Inflammatory macrophage (primary cell): ENCODE measurements at regions not wholly inside any gene's neighbourhood (a gene's known extent, or its start where the extent isn't known, plus 50 kb on each side); places are given as distances from the start of the nearest gene placed in this dataset.
A peak's percentile ranks its signal among the peaks of the same experiment; 100 is the strongest.
"Not testable (repeated sequence)": the region's sequence is repeated elsewhere in the genome, so short reads cannot be mapped to it uniquely, and the experiment has no call there.

Experiments
- DNase-seq, 2 donors: peaks; one replicate each; pipeline ENCODE4 v3.0.0-alpha.2; 2020 to 2022

DNA sequence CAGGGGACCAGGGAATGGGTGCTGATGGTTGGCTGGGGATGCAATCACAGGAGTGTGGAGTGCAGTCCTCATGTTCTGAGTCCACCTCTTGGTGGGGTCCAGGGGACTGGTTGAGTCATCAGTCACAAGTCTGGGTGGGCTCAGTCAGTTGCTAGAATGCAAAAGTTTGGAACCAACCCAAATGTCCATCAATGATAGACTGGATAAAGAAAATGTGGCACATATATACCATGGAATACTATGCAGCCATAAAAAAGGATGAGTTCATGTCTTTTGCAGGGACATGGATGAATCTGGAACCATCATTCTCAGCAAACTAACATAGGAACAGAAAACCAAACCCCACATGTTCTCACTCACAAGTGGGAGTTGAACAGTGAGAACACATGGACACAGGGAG is 199.0 kb upstream of the PITRM1 start:
- not testable (repeated sequence) for DNase-seq

DNA sequence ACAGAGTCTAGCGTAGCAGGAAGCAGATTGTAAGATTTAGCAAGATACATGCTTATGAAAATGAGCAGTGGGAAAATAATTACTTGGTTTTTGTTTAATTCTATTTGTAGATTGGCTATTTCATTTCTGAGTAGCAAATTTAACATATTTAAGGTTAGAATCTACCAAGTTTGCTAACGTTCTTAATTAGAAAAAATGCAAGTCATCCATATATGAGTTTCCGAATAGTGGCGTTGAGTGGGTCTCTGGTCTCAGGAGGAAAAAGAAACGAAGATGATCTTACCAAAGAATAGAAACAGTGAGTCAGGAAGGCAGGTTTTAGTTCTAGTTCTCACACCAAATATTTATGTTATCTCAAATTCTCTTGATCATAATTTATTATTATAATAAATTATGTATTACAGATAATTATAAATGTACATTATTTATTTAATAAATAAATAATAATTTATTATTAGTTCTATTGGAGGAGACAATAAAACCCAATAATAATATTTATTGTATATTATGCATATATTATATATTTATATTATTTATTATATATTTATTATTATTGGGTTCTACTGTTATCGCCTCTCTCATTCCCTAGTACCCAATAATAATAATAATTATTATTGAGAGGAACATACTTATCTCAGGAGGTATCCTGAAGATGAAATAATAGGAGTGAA is 194.3 kb upstream of the PITRM1 start:
- no peak for DNase-seq

DNA sequence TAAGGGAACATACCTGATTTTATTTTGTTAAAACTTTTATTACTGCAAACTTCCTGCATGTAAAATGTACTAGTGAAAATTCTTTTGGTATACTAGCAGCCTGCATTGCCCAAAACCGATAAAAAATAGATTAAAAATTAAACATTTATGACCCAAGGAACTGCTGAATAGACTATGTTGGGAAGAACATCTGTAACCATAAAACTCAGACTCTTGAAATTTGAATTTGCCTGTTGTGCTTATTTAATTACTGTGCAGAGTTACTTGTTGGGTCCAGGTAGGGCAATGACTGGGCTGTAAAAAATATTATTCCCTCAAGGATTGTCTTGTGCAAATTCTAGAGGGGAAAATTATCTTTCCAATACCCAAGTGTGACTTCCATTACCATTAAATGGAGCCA is 193.5 kb upstream of the PITRM1 start:
- DNase-seq: no peak

DNA sequence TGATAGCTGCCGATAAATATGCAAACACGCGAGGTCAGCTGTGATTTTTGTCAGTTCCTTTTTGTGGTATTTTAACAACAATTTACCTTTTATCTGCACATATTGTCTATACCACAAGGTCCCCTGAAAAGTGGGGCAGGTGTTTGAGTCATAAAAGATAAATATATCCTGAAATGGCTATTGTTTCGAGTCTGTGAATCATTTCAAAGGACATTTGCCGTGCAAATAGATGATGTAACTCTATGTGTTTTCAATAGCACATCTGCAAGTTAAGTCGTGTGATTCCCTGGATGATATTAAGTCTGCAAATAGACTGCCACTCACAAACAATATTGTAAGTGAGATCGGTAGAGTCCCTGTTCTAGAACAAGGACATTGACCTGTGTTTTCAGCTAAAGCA is 193.0 kb upstream of the PITRM1 start:
- DNase-seq: no peak

DNA sequence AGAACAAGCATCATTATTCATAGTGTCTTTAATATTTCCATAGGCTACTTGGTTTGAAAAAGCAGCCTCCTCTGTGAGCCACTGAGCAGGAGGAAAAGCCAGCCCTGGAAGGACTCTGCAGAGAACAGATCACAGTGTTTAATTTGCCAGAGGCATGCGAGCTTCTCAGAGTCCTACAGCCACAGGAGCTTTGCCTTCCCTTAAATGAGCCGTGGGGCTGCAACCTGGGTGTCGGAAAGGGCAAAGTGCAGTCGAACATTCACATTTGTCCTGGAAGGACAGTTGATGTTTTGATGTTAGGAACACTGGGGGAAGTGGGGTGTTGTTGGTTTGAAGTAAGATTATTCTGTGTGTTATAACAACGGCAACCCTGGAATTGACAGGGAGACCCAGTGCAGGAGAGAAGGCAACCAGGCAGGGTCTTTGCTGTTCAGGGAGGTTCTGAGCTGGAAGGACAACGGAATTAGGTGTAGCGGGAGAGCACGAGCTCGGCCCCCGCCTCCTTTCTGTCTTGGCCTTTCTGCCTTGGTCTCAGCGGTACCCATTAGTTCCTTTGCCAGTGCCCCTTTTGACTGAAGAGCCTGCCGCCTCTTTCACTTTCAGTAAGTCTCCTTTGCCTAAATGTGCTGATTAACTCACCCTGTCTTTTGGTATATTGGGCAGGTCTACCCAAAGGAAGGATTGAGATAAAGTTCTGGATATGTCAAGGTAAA is 192.3 kb upstream of the PITRM1 start:
- no peak for DNase-seq

DNA sequence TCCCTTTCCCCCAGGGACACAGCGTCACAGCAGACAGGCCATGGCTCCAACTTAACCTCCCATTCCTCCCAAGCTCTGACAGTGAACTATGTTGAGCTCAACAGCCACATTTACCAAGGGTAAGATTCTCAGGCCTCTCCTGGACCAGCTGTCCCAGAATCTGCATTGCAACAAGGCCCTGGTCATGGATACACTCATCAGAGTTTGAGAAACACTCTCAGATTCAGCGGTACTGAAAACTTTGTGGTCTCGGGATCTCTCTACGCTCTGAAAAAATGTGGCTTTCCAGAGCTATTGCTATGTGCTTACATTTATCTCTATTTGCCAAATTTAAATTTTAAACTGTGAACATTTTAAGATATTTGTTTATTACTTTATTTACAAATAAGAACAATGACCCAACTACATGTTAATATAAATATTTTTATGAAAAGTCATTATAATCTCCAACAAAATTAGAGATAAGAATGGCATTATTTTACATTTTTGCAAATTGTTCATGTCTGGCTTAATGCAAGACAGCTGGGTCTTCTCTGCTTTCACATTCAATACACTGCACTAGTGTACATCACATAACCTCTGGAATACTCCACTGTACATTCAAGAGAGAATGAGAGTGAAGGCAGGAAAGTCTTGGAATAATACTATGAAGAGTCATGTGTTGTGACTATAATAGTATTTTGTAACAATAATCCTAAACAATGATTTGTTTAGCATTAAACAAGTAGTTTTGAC is 190.9 kb upstream of the PITRM1 start:
- no peak for DNase-seq

DNA sequence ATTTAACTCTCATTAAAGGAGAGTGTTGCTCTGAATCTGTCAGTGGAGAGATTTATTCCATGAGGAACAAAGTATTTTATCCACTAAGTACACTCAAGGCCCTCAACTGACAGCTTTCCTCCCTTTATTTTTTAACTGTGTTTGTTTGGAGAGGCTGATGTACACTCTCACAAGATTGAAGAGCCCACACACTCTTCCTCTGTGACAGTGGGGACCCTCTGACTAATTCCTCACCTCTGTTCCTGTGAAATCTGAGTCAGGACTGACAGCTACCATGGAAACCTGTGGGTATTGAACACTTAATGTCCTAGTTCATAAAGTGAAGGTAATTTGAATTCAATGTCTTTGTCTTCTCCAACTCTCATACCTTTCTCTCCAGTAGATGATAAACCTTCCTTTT is 189.8 kb upstream of the PITRM1 start:
- no peak for DNase-seq

DNA sequence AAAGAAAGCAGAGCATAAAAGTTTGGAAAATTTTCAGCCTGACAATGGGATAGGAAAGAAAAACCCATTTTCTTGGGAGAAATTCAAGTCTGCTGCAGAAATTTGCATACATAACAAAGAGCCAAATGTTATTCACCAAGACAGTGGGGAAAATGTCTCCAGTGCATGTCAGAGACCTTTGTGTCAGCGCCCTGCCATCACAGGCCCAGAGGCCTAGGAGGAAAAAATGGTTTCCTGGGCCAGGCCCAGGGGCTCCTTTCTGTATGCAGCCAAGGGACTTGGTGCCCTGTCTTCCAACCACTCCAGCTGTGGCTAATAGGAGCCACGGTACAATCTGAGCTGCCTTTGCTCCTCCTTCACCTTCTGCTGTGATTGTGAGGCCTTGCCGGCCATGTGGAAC is 189.1 kb upstream of the PITRM1 start:
- DNase-seq: no peak

DNA sequence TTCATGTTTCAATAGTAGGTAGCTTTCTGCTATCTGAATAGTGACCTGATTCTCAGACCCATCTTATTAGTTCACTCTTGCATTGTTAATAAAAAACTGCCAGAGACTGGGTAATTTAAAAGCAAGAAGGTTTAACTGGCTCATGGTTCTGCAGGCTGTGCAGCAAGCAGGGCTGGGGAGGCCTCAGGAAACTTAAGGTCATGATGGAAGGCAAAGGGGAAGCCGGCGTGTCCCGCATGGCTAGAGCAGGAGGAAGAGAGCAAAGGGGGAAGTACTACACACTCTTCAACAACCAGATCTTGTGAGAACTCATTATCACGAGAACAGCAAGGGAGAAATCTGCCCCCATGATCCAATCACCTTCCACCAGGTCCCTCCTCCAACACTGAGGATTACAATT is 185.2 kb upstream of the PITRM1 start:
- DNase-seq: peak; percentile 53 to 55

DNA sequence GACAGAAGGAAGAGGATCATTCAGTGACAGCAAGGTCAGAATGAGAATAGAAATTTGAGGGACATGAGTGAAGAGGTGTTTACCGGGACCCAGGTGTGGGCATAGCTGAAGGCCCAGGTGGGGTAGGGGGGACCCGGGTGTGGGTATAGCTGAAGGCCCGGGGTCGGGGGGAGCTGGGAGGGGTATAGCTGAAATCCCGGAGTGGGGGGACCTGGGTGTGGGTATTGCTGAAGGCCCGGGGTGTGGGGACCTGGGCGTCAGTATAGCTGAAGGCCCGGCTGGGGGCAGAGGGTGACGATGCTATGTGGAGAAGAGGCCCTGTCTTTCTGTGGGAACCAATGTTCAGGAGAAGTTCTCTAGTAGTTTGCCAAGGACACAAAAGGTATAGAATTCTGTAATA is 183.0 kb upstream of the PITRM1 start:
- DNase-seq: no peak

DNA sequence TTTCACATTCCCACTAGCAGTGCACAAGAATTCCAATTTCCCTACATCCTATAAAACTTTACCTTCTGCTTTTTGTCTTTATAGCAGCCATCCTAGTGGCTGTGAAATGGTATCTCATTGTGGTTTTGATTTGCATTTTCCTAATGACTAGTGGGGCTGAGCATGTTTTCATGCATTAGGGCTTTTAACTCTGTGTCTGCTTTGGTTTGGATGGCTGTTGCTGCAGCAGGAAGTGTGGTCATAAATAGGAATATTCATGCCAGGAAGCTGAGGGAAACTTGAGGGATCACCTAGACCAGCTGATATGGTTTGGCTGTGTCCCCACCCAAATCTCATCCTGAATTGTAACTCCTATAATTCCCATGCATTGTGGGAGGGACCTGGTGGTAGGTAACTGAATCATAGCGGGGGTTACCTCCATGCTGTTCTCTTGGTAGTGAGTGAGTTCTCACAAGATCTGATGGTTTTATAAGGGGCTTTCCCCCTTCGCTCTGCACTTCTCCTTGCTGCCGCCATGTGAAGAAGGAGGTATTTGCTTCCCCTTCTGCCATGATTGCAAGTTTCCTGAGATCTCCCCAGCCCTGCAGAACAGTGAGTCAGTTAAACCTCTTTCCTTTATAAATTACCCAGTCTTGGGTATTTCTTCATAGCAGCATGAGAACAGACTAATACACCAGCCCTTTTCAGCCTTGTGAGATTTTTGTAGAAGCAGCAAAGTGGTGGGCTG is 181.8 kb upstream of the PITRM1 start:
- peak; percentile 10 to 14 for DNase-seq

DNA sequence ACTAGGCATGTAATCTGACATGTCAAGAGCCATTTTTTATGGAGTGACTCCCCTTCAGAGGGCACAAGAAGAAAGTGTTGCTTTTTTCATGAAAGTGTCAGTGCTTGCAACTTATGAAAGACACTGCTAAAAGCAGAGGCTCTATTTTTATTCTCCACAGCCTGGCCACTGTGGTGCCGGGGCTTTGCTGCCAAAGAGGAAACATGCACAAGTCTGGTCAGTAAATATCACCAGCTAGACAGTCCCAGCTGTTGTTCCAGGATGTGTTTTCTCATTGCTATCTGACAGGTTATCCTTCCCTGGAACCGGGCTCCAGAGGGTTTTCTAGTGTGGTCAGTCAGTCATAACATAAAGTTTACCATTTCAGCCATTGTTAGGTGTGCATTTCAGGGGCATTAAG is 180.7 kb upstream of the PITRM1 start:
- DNase-seq: no peak

DNA sequence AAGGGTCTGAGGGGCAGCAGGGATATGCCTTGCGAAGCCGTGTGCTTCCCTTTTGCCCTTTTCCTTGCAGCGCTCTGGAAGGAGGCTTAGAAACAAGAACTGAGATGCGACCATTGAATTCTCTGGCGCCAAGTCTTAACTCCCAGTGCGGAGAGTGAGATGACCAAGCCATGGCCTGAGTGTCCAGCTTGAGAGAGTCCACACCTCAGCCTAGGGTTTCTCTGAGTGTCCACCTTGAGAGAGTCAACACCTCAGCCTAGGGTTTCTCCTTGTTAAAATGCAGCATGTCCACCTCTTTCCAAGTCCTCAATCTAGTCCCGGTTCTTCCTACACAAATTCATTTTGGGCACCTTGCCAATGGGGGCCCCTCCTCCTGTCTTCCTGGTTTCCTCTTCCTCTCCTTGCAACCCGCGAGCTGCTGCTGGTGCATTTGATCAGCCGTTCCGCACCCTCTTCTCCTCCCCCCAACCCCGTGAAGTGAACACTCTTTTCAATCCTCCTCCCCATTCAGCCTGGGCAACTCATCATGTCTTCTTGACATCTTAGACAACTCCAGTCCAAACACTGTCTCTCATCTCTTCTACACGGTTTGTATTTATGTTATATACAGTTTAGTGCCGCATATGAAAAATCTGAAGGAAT is 178.2 kb upstream of the PITRM1 start:
- DNase-seq: no peak

DNA sequence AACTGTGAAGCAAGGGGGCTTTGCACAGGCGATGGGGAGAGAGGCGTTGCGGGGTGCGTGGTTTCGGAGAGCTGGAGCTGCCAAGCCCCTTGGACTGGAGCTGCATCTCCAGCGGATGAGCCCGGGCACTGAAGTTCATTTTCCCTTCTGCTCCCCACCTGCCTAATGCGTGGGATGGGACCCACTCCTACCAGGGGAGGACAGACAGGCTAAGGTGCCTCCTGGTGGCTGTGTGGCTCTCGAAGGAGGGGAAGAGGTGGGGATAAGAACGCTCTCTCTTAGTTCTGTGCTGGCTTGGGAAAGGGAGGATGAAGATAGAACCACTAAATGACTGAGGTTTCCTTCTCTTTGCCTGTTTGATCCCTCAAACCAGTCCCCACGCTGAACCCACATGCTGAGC is 177.6 kb upstream of the PITRM1 start:
- DNase-seq: no peak

DNA sequence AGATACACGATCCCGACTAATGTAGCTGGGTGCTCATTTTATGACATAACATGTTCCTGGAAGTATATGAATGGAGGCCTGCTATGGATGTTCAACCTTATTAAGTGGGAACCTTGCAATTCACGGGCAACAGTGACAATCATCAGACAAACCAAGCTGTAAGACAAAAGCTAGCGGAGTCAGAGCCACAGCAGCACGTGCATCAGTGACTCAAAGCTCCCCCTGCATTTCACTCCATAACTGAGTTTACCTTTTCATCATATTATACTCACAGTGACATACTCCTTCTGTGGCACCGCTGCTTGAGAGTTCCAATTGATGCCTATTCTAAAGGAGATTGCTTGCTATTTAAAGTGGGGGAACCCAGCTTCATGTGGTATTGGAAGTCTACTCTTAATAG is 176.0 kb upstream of the PITRM1 start:
- DNase-seq: no peak

DNA sequence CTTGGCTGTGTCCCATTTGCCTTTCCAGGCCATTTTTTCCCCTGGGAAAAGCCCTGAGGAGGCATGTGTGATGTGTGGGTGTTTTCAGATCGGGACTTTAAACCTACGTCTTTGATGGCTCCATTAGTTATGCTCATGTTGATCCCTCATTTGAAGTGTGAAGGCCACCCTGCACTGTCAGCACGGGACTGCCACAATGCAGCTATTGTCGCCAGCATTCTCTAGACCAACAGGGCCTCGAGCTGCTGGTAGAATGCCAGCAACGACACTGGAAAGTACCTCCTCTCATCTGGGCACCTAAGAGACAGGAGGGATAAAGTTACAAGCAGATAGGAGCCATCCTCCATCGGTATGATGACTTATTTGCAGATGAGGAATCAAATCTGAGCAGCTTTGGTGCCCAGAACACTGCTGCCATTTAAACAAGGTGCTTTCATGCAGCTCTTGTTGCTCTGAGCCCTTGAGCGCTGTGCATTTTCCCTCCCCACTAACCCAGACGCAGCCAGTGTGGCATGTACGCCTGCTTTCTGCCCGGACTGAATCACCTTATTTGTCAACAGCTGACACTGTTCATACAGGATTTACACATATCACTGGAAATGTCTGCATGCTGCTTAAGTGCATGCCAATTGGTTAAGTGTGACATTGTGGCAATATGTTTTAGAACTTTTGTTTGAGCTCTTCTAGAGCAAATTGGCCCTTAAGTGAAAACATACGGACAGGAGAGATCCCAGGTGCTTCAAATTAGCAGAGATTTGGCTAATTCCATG is 175.0 kb upstream of the PITRM1 start:
- DNase-seq: no peak

DNA sequence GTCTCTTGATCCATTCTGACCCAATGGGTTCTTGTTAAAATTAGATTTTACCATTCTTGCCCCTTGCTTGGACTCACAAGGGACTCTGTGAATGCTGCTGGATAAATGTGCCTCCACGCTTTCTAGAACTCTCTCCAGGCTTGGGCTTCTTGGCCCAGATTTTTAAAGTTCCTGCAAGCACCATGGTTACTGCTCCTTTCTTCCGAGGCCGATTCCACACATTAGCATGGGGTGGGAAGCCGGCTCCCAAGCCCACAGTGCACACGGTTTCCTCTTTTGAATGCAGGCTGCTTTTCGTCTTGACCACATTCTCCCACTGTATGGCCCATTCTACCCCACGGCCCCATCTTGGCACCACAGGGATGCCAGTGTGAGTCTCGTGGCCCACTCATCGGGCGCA is 174.3 kb upstream of the PITRM1 start:
- no peak for DNase-seq

DNA sequence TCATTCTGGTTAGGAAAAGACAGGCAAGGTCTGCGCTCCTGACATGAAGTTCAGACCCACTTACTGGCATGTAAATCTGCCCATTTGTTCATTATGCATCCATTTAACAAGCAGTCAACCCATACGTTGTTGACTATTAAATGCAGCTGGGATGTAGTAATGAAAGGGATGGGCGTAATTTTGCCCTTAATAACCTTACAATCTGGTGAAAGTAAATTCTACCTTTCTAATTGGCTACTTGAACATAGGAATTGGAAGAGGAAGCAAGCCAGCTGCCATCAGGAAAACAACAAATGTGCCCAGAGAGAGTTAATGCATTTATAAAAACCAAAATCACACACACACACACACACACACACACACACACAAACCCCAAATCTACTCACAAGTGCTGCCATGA is 170.2 kb upstream of the PITRM1 start:
- DNase-seq: no peak

DNA sequence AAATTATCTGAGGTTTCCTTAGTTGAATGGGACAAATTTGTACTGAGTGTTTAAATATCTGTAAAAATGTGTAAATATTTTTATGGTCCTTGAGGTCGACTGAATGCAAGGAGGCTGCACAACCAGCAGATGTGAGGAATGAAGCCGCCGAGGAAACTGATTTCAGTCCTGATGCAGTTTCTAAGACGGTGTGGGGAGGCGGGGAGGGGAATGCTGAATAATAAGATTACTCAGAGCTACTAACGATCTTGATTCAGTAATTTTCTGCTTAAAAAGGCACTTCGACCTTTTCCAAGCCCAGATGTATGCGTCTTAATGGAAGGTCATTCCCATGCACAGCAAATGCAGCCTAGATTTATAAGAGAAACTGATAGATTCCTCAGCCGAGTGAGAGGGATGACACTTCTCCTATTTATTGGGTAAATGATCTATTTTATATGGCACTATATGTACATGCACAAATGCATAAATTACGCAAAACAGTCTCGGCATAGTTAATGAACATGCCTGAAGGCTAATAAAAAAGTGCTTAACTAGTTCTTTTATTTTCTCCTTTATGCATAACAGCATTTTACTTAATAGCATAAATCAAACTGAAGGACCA is 167.6 kb upstream of the PITRM1 start:
- DNase-seq: no peak

DNA sequence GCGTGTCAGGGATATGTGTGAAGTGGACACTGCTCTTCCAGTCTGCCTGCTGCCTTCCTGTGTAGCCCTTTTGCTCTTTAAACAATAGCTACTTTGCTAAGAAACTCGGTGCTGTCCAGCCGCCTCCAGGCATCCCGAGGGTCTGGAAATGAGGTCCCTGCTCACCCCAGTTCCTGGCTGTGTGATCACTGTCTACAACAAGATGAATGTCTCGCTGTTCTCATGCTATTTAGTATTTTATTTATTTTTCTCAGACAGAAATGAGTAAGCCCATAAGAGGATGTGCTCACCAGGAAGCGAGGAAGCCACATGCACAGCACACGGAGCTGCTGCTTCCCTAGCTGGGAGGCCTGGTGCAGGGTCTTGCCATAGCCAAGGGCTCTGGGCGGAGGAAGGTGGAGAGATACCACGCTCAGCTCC is 167.0 kb upstream of the PITRM1 start:
- DNase-seq: peak; percentile 32 to 64

DNA sequence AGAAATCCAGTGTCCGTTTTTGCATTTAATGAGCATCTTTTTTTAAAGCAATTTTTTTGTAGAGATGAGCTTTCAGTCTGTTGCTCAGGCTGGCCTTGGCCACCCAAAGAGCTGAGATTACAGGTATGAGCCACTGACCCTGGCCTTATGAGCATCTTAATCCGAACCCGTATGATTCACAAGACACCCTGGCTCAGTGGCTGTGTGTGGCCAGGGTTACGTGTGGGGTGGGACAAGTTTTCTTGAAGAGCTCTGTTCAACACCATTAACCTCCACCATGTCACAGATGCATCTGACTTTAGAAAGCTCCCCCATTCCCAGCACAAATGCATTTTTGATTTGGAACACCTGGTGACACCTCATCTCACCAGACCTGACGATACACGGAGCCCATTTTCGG is 166.5 kb upstream of the PITRM1 start:
- DNase-seq: no peak

DNA sequence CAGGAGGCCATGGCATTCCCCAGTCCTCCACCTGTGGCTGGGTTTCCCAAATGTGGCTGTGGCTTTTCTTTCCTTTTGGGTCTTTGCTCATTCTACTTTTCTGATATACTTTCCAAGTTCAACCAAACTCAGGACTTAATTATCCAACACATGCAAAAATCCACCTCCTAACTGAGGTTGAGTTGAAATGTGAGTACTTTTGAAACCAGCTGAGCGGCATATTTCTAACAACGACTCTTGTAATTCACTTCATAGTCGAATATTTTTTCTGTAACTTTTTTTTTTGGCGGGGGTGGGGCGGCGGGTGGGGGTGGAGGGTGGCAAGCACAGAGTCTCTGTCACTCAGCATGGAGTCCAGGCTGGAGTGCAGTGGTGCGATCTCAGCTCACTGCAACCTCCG is 165.2 kb upstream of the PITRM1 start:
- no peak for DNase-seq
